ENCODE measurements at regions not wholly inside any gene's neighbourhood (a gene's known extent, or its start where the extent isn't known, plus 50 kb on each side); places are given as distances from the start of the nearest gene placed in this dataset.

DNA sequence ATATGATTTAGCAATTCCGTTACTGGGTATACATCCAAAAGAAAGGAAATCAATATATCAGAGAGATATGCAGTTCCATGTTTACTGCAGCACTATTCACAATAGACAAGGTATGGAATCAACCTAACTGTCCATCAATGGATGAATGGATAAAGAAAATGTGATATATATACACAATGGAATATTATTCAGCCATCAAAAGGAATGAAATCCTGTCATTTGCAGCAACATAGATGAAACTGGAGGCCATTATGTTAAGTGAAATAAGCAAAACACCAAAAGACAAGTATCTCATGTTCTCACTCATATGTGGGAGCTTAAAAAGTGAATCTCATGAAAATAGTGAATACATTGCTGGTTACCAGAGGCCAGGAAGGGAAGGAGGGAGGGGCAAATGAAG, 390.8 kb downstream of the ZFHX3 start:
- DNase-seq (ENCODE audit: low read depth), result no peak

DNA sequence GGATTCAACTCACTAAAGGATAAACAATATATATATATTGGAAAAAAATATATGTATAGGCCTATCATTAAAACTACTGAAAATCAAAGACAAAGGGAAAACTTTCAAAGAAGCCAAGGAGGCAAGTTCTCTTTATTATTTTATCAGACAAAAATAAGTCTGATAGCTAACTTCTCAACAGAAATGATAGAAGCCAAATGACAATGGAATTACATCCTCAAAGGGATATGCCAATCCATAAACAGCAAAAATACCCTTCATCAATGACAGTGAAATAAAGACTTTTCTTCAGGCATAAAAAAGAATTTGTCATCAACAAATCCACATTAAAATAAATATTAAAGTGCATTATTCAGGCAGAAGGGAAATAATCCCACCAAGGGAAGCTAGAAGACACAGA, 393.4 kb downstream of the ZFHX3 start:
- DNase-seq (ENCODE audit: low read depth), result no peak

DNA sequence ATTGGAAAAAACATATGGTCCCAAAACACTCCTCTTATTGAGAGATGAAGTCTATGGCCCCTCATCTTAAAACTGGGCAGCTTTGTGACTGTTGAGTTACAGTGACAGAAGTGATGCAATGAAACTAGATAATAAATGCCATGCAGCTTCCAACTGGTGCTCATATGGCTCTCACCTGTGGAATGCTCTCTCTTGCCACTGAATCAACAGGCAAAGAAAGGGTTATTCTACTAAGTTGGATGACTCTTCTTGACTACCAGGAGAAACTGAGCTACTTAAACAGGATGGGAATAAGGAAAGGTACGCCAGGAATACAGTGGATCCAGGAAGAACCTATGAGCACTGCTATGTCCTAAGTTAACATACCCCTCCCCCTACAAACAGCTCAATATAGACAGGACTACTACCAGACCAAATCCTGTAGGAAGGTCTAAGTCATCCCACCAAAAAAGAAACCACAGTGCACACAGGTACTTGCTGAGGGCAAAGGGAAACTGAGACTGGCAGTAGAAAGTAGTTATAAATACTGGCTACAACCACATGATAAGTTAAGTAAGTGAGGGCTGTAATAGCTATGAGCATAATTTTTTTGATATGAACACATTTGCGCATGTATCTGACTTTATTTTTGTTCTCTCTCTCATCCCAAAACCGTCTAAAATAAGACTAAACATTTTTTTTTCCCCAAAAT, 398.5 kb downstream of the ZFHX3 start:
- no peak for DNase-seq (ENCODE audit: low read depth)

DNA sequence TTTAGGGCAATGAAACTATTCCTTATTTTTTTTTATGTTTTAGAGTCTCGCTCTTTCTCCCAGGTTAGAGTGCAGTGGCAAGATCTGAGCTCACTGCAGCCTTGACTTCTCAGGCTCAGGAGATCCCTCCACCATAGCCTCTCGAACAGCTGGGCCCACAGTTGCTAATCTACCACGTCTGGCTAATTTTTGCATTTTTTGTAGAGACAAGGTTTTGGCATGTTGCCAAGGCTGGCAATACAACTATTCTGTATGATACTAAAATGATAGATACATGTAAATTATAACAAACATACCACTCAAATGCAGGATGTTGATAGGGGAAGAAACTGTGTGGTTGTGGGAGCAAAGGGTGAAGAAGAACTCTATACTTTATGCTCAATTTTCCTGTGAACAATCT, 401.3 kb downstream of the ZFHX3 start:
- DNase-seq (ENCODE audit: low read depth), result no peak

DNA sequence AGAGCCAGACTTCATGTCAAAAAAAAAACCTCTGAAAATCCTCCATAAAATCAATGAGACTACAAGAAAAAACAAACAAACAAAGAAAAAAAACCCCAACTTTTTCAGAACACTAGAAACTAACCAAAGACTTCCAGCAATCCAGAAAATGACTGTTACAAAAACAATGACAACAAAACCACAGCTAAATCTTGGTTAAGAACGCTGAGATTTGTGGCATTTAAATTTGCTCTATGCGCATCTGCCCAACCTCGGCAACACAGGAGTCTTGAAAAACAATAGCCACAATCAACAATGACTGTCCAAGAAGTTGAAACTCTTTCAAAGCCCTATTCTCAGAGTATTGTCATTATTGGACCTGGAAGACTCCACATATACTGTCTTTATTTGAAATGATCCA, 402.4 kb downstream of the ZFHX3 start:
- peak; percentile 21 for DNase-seq (ENCODE audit: low read depth)

DNA sequence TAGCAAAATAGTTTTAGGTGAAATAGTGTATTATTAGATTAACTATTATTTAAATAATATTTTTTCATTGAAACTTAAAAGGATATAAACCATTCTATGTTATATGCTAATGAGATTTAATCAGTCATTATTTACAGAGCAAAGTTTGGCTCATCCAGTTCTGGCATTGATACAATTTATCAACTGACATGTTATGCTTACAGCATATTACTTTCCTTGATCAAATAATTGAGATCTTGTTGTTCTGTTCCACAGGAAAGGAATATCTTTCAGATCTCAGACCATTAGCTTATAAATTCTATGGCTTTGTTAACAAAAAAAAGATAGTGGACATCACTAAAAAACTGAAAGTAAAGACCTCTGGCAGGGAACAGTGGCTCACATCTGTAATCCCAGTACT, 403.0 kb downstream of the ZFHX3 start:
- no peak for DNase-seq (ENCODE audit: low read depth)

DNA sequence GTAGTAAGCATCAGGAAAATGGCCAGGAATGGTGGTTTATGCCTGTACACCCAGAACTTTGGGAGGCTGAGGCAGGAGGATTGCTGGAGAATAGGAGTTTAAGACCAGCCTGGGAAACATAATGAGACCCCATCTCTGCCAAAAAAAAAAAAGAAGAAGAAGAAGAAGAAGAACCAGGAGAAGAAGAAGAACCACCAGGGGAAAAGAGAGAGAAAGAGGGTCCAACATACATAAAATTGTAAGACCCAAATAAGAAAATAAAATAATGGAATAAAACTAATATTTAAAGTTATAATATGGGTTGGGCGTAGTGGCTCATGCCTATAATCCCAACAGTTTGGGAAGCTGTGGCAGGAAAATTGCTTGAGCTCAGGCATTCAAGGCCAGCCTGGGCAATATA, 408.4 kb downstream of the ZFHX3 start:
- DNase-seq (ENCODE audit: low read depth), result no peak

DNA sequence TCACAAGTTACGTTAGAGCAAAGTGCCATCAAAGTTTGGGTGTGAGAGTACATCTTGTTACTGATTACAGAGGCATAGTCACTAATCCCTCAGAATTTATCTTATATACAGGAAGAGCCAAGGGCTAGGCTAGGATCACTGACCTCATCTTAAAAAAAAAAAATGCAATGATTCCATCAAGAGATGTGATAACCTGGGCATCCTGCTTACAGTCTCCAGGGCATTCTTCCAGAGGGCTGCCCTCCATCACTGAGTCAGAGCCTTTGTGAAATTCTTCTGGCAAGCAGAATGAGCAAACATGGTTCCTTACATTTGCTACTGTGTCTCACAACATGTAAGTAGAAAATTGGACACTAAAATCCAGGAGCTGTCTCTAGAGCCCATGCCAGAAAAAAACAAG, 410.6 kb downstream of the ZFHX3 start:
- peak; percentile 67 for DNase-seq (ENCODE audit: low read depth)

DNA sequence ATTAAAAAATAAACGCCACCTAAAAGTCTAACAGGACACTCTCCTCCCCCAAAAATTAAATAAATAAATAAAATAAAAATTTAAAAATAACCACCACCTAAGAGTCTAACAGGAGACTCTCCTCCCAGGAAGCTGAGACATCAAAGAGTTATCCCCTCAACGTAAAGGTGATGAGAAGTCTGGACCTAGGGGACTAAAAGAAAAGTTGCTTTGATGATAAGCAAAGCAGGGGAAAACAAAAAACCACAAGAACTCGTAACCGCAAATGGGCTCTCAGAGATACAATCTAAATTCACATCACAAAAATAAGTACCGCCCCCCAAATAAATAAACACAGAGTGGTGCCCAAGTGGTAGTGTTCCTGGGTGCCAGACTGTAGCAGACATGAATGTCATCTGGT, 412.2 kb downstream of the ZFHX3 start:
- DNase-seq (ENCODE audit: low read depth), result no peak

DNA sequence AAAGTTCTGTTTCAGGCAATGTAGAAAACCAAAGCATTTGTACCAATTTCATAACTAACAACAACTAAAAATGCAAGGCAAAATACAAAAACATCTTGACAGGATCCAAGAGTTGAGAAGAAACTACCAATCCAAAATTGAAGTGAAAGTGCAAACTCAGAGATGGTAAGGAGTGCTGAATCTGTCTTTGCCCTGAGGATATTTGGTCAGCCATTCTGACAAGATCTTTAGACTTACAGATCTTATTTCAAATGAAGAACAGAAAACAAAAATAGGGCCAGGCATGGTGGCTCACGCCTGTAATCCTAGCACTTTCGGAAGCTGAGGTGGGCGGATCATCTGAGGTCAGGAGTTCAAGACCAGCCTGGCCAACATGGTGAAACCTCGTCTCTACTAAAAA, 412.8 kb downstream of the ZFHX3 start:
- DNase-seq (ENCODE audit: low read depth), result no peak

DNA sequence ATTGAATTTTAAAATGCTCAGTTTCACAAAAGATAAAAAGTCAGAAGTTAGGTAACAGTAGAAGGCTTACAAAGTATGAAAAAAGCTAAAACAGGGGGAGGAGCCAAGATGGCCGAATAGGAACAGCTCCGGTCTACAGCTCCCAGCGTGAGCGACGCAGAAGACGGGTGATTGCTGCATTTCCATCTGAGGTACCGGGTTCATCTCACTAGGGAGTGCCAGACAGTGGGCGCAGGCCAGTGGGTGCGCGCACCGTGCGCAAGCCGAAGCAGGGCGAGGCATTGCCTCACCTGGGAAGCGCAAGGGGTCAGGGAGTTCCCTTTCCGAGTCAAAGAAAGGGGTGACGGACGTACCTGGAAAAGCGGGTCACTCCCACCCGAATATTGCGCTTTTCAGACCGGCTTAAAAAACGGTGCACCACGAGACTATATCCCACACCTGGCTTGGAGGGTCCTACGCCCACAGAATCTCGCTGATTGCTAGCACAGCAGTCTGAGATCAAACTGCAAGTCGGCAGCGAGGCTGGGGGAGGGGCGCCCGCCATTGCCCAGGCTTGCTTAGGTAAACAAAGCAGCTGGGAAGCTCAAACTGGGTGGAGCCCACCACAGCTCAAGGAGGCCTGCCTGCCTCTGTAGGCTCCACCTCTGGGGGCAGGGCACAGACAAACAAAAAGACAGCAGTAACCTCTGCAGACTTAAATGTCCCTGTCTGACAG, 420.6 kb downstream of the ZFHX3 start:
- peak; percentile 9 for DNase-seq (ENCODE audit: low read depth)

DNA sequence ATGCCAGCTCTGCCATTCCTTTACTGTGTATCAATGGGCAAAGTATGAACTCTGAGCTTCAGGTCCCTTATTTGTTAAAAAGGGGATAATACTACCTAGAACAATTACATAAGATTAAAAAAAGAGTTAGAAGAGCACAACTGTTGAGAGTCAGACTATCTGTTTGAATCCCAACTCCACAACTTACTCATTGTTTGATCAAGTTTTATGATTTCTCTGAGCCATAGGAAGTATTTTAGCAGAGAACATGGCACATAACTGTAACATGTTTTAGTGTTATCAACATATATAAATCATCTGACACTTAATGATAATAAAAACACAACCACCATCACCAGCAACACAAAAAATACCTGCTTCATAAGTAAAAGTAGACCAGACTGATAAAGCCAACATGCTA, 421.3 kb downstream of the ZFHX3 start:
- DNase-seq (ENCODE audit: low read depth), result no peak

DNA sequence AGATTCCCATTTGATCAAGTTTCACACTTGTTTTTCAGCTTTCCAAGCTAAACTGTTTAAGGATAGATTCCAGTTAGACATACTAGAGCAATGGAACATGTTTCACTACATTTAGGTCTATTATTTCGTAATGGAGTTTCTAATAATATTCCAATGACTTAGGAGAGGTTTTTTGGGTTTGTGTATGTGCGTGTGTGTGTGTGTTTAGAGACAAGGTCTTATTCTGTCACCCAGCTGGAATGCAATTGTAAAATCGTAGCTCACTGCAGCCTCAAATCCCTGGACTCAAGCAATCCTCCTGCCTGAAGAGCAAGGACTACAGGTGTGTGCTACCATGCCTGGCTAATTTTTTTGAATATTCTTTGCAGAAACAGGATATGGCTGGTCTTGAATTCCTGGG, 426.3 kb downstream of the ZFHX3 start:
- no peak for DNase-seq (ENCODE audit: low read depth)

DNA sequence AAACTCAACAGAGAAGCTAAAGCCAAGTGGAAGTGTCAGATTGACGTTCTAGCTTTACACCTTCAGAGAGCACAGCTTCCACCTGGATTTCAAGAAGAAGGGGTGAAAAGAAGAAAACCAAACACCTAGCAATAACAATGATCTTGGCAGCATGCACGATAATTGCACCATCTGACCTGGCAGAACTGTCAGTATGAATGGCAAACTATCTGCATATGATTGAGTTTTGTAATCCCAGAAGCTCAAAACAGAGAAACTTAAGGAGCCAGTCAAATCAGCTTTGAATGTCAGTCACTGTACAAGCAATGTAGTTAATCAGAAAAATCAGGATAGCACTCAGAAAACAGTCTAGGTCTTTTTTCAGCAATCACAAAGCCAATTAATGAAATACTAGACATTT, 427.1 kb downstream of the ZFHX3 start:
- DNase-seq (ENCODE audit: low read depth), result no peak

DNA sequence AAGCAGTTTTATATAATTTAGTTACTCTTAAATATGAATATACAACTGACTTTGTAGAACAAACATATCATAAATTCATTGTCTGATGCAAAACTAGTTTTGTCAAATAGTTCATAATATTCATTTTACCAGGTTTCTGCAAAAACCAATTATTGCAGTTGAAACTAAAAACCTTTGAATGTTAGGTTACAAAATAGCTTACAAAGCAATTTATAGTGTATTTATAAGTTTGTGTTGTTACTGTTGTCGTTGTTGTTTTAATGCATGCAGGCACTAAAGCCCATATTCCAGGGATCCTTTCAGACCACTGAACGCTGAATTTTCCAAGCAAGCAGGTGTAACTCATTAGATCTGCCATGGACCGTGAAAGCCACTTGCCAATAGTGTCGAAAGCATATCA, 427.6 kb downstream of the ZFHX3 start:
- DNase-seq (ENCODE audit: low read depth), result no peak

DNA sequence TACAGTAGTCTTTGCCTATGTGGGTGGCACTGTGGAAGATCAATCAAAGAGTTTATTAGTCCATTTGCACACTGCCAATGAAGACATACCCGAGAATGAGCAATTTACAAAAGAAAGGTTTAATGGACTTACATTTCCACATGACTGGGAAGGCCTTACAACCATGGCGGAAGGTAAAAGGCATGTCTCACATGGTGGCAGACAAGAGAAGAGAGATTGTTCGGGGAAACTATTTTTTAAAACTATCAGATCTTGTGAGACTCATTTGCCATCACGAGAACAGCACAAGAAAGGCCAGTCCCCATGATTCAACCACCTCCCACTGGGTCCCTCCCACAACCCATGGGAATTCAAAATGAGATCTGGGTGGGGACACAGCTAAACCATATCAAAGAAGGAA, 432.1 kb downstream of the ZFHX3 start:
- DNase-seq (ENCODE audit: low read depth), result no peak

DNA sequence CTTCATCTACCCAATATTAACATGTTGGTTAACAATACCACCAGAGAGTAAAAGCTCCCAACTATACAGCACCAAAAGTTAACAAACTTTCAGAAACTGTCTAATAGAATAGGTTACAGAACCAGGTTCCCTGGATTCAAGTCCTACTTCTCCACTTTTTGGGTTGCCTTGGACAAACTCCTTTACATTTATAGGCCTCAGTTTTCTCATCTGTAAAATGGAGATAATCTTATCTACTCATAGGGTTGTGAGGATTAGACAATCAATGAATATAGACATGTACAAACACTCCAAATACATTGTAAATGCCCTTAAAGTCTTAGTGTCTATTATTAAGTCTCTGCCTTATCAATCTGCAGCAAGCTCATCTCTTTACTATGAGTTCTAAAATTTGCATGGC, 435.2 kb downstream of the ZFHX3 start:
- no peak for DNase-seq (ENCODE audit: low read depth)

DNA sequence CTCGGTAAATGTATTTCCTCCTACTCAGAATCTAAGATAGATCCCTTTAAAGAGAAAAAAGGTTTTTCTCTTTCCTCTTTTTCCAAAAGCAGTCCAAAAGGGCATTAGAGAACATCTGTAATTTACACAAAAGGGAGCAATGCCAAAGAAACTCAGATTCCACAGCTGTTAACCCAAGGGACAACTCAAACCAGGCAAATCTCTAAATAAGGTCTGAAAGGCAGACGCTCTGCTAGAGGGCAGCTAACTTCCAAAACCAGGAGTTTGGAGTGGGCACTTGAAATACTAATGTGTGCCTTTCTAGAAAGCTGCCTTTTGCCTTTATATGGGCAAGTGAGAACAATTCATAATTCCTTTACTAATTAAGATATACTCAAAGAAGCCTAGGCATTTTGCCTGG, 435.7 kb downstream of the ZFHX3 start:
- no peak for DNase-seq (ENCODE audit: low read depth)

DNA sequence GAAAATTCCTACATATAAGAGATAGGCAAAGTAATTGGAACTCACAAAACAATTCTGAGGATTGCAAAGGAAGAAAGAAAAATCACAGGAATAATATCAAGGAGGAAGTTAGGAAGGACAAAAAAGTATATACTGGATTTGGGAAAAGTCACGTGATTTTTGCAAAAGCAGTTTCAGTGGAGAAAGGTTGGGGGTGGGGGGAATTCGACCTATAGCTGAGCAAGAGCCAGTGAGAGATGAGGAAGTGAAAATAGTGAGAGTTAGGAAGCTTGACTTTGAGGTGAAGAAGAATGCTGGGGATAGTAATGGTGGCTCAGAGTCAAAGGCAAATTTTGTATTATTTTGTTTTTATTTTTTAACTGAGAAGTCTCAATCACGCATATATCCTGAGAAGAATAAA, 438.0 kb upstream of the PMFBP1 start:
- DNase-seq (ENCODE audit: low read depth), result no peak

DNA sequence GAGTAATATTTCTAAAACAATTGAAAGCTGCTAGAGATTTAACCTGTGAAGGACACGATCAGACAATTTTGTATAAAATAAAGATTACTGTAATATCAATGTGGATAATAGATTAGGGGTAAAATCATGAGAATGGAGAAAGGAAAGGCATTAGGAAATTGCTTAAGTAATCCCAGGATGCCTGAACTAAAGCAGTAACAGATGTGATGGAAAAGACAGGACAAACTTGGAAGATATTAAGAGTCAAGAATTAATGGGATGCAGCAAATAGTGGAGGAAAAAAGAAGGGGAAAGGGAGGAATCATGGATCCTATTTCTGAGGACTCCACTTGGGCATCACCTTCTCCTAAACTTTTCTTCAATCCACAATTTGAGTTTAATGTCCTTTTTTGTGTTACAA, 437.1 kb upstream of the PMFBP1 start:
- no peak for DNase-seq (ENCODE audit: low read depth)

DNA sequence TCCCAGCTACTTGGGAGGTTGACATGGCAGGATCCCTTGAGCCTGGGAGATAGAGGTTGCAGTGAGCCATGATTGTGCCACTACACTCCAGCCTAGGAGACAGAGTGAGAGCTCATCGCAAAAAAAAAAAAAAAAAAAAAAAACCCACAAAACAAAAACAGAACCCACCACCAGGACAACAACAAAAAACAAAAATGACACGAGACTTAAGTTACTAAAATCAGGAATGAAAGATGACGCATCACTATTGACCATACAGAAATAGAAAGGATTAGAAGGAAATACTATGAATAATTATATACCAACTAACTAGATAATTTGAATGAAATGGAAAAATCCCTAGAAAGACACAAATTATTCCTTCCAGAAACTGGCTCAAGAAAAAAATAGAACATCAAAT, 432.4 kb upstream of the PMFBP1 start:
- DNase-seq (ENCODE audit: low read depth), result no peak

DNA sequence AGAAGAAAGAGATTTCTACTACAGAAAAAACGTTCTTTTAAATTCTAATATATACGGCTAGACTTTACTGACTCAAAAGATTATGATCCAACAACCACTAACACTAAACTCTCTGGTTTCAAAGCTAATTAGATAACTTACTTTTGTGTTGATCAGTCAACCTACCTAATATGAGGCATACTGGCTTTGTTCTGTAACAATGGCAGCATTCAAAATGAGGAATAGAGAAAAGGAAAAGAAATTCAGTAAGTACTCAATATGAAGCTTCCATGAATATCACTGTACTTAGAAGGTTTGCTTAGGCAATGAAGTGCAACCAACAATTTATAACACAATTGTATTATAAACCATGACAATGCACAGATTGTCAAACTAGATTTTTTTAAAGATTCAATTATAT, 430.5 kb upstream of the PMFBP1 start:
- no peak for DNase-seq (ENCODE audit: low read depth)

DNA sequence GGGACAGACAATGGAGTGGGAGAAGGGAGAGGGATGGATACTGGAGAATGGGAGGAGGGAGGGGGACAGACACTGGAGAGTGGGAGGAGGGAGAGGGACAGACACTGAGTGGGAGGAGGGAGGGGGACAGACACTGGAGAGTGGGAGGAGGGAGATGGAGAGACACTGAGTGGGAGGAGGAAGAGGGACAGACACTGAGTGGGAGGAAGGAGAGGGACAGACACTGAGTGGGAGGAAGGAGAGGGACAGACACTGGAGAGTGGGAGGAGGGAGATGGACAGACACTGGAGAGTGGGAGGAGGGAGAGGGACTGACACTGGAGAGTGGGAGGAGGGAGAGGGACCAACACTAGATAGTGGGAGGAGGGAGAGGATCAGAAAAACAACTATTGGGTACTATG, 426.7 kb upstream of the PMFBP1 start:
- no peak for DNase-seq (ENCODE audit: low read depth)

DNA sequence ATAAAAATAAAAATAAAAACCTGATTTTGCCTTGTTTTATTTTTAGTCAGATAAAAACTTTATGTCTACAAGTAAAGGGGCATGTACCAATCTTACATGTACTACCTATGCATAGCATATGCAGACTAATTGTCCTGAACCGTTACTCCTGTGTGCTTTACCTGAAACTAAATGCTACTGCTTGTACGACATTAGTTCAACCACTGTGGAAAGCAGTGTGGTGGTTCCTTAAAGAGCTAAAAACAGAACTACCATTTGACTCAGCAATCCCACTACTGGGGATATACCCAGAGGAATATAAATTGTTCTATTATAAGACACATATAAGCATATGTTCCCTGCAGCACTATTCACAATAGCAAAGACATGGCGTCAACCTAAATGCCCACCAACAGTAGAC, 426.0 kb upstream of the PMFBP1 start:
- DNase-seq (ENCODE audit: low read depth), result no peak

All from renal cortical epithelial cell (primary cell).